ENCODE measurements at regions not wholly inside any gene's neighbourhood (a gene's known extent, or its start where the extent isn't known, plus 50 kb on each side); places are given as distances from the start of the nearest gene placed in this dataset.
"Not testable (repeated sequence)": the region's sequence is repeated elsewhere in the genome, so short reads cannot be mapped to it uniquely, and the experiment has no call there.

- TF ChIP-seq Cebpa-rat (IDR thresholded peaks at IDR 0.05): no peak
- no peak overlapping the region for H3K4me2 ChIP-seq
- H3K9ac ChIP-seq: no peak overlapping the region
- peaks cover 68% of the 10 kb centered on the region for H3K4me1 ChIP-seq
- no peak overlapping the region for H3K27ac ChIP-seq
- no peaks in the 10 kb centered on the region for H4K20me1 ChIP-seq
- no peaks in the 10 kb centered on the region for H3K27me3 ChIP-seq
- no peaks in the 10 kb centered on the region for H3K9me3 ChIP-seq
- H3K4me3 ChIP-seq: no peak overlapping the region
- H3K36me3 ChIP-seq: no peaks in the 10 kb centered on the region
Observed at GRCh38 chr7:142455392-142455791, 197.5 kb upstream of the PRSS58 start.

GRCh38 chr7:142454862-142455261 is 197.0 kb upstream of the PRSS58 start:
- TF ChIP-seq Cebpa-rat (IDR thresholded peaks at IDR 0.05): no peak
- peaks cover 68% of the 10 kb centered on the region for H3K4me1 ChIP-seq
- no peaks in the 10 kb centered on the region for H4K20me1 ChIP-seq
- no peaks in the 10 kb centered on the region for H3K27me3 ChIP-seq
- H3K4me2 ChIP-seq: 0 out of 2 replicates have a peak overlapping the region, but pooled peaks have one; percentile 4
- H3K27ac ChIP-seq: no peak overlapping the region
- H3K4me3 ChIP-seq: no peak overlapping the region
- no peaks in the 10 kb centered on the region for H3K9me3 ChIP-seq
- H3K36me3 ChIP-seq: no peaks in the 10 kb centered on the region
- H3K9ac ChIP-seq: no peak overlapping the region

- H3K27ac ChIP-seq: no peak overlapping the region
- H3K4me1 ChIP-seq: peaks cover 52% of the 10 kb centered on the region
- H3K4me3 ChIP-seq: no peak overlapping the region
- no peaks in the 10 kb centered on the region for H3K27me3 ChIP-seq
- H3K4me2 ChIP-seq: no peak overlapping the region
- H3K36me3 ChIP-seq: no peaks in the 10 kb centered on the region
- H4K20me1 ChIP-seq: no peaks in the 10 kb centered on the region
- no peak overlapping the region for H3K9ac ChIP-seq
- H3K9me3 ChIP-seq: no peaks in the 10 kb centered on the region
- TF ChIP-seq Cebpa-rat (IDR thresholded peaks at IDR 0.05): no peak
Observed at GRCh38 chr7:142452791-142453190, 194.9 kb upstream of the PRSS58 start.

- H3K9ac ChIP-seq: no peak overlapping the region
- no peaks in the 10 kb centered on the region for H3K9me3 ChIP-seq
- H3K36me3 ChIP-seq: no peaks in the 10 kb centered on the region
- peak overlapping the region; percentile 64 for H3K4me2 ChIP-seq
- H3K4me3 ChIP-seq: no peak overlapping the region
- H4K20me1 ChIP-seq: no peaks in the 10 kb centered on the region
- no peaks in the 10 kb centered on the region for H3K27me3 ChIP-seq
- peak overlapping the region; percentile 48 for H3K27ac ChIP-seq
- peaks cover 48% of the 10 kb centered on the region for H3K4me1 ChIP-seq
- TF ChIP-seq Cebpa-rat (IDR thresholded peaks at IDR 0.05): no peak
Observed at GRCh38 chr7:142451817-142452216, 194.0 kb upstream of the PRSS58 start.

- H3K4me1 ChIP-seq: peaks cover 48% of the 10 kb centered on the region
- H3K27me3 ChIP-seq: no peaks in the 10 kb centered on the region
- no peak overlapping the region for H3K4me3 ChIP-seq
- peak overlapping the region; percentile 48 for H3K27ac ChIP-seq
- no peak overlapping the region for H3K9ac ChIP-seq
- peak overlapping the region; percentile 64 for H3K4me2 ChIP-seq
- TF ChIP-seq Cebpa-rat (IDR thresholded peaks at IDR 0.05): no peak
- no peaks in the 10 kb centered on the region for H3K36me3 ChIP-seq
- H3K9me3 ChIP-seq: no peaks in the 10 kb centered on the region
- H4K20me1 ChIP-seq: no peaks in the 10 kb centered on the region
Observed at GRCh38 chr7:142451296-142451695, 193.4 kb upstream of the PRSS58 start.

- TF ChIP-seq Cebpa-rat (IDR thresholded peaks at IDR 0.05): no peak
- Histone ChIP-seq H4K20me1 (no peaks in the 10 kb centered on the region), H3K4me1 (peaks cover 48% of the 10 kb centered on the region), H3K27ac (no peak overlapping the region), H3K4me3 (no peak overlapping the region), H3K9me3 (no peaks in the 10 kb centered on the region), H3K27me3 (no peaks in the 10 kb centered on the region), H3K36me3 (no peaks in the 10 kb centered on the region), H3K4me2 (peak overlapping the region; percentile 64), H3K9ac (no peak overlapping the region)
Observed at GRCh38 chr7:142450695-142451094, 192.8 kb upstream of the PRSS58 start.

- Histone ChIP-seq H4K20me1 (no peaks in the 10 kb centered on the region), H3K4me2 (peak overlapping the region; percentile 64), H3K27me3 (no peaks in the 10 kb centered on the region), H3K36me3 (no peaks in the 10 kb centered on the region), H3K27ac (no peak overlapping the region), H3K4me3 (no peak overlapping the region), H3K4me1 (peaks cover 48% of the 10 kb centered on the region), H3K9ac (no peak overlapping the region), H3K9me3 (no peaks in the 10 kb centered on the region)
- TF ChIP-seq Cebpa-rat (IDR thresholded peaks at IDR 0.05): no peak
Observed at GRCh38 chr7:142450206-142450605, 192.3 kb upstream of the PRSS58 start.

- not testable (repeated sequence) for H3K36me3 ChIP-seq, H3K4me3 ChIP-seq, H3K27me3 ChIP-seq, H4K20me1 ChIP-seq, H3K27ac ChIP-seq, H3K9me3 ChIP-seq, H3K9ac ChIP-seq, H3K4me2 ChIP-seq
- H3K4me1 ChIP-seq: peaks cover 39% of the 10 kb centered on the region
Observed at GRCh38 chr7:142448857-142449256, 191.0 kb upstream of the PRSS58 start.

- Histone ChIP-seq H3K4me3 (no peak overlapping the region), H3K4me1 (peaks cover 40% of the 10 kb centered on the region), H3K36me3 (no peaks in the 10 kb centered on the region), H3K4me2 (no peak overlapping the region), H3K27ac (no peak overlapping the region), H3K27me3 (no peaks in the 10 kb centered on the region), H3K9ac (no peak overlapping the region), H4K20me1 (no peaks in the 10 kb centered on the region), H3K9me3 (no peaks in the 10 kb centered on the region)
- no peak for TF ChIP-seq Cebpa-rat (IDR thresholded peaks at IDR 0.05)
Observed at GRCh38 chr7:142447762-142448161, 189.9 kb upstream of the PRSS58 start.

- Histone ChIP-seq H3K9me3 (no peaks in the 10 kb centered on the region), H3K36me3 (no peaks in the 10 kb centered on the region), H3K4me2 (no peak overlapping the region), H3K4me3 (no peak overlapping the region), H3K27ac (no peak overlapping the region), H3K4me1 (peaks cover 28% of the 10 kb centered on the region), H4K20me1 (no peaks in the 10 kb centered on the region), H3K27me3 (no peaks in the 10 kb centered on the region), H3K9ac (no peak overlapping the region)
- no peak for TF ChIP-seq Cebpa-rat (IDR thresholded peaks at IDR 0.05)
Observed at GRCh38 chr7:142445019-142445686, 187.3 kb upstream of the PRSS58 start.

All from BLaER1 (cell line).